Osteoblast (primary cell): ENCODE measurements at regions not wholly inside any gene's neighbourhood (a gene's known extent, or its start where the extent isn't known, plus 50 kb on each side); places are given as distances from the start of the nearest gene placed in this dataset.

Source experiments
- DNase-seq: peaks from one replicate; pipeline ENCODE4 v3.0.0; 2011; ENCODE audit warnings: low spot score, mixed read lengths; ENCODE audit not compliant: insufficient read length; ENCODE audit errors: missing footprints
- H2AFZ ChIP-seq: 2 replicates; pipeline ENCODE4 v1.6.0; 2011; ENCODE audit warnings: mild to moderate bottlenecking, low read length
- H3K27ac ChIP-seq: 2 replicates; pipeline ENCODE4 v1.5.1; 2011; ENCODE audit warnings: mild to moderate bottlenecking, low read depth, low read length, moderate library complexity
- H3K27me3 ChIP-seq: 2 replicates; pipeline ENCODE4 v1.6.0; 2012; ENCODE audit warnings: mild to moderate bottlenecking, control low read depth, inconsistent platforms, low read length, moderate library complexity; ENCODE audit not compliant: insufficient read depth
- H3K36me3 ChIP-seq: 2 replicates; pipeline ENCODE4 v1.5.1; 2011; ENCODE audit warnings: mild to moderate bottlenecking, low read length, control low read depth, moderate library complexity; ENCODE audit not compliant: insufficient read depth
- H3K4me1 ChIP-seq: 2 replicates; pipeline ENCODE4 v1.5.1; 2011; ENCODE audit warnings: mild to moderate bottlenecking, low read length, control low read depth, moderate library complexity; ENCODE audit not compliant: insufficient read depth
- H3K4me2 ChIP-seq: 2 replicates; pipeline ENCODE4 v1.6.0; 2011; ENCODE audit warnings: mild to moderate bottlenecking, low read length; ENCODE audit not compliant: insufficient read depth
- H3K4me3 ChIP-seq: fragments of 200-600 bp; sonication (generic); 3 replicates; pipeline ENCODE4 v1.5.1; 2012; ENCODE audit warnings: mild to moderate bottlenecking, low read length, inconsistent platforms; ENCODE audit not compliant: insufficient read depth
- H3K79me2 ChIP-seq: 2 replicates; pipeline ENCODE4 v1.6.0; 2012; ENCODE audit warnings: mild to moderate bottlenecking, low read length, control low read depth, inconsistent platforms; ENCODE audit not compliant: insufficient read depth
- H3K9me3 ChIP-seq: 2 replicates; pipeline ENCODE4 v1.5.1; 2011; ENCODE audit warnings: low read depth, low read length, control low read depth
- H4K20me1 ChIP-seq: 2 replicates; pipeline ENCODE4 v1.6.0; 2012; ENCODE audit warnings: mild to moderate bottlenecking, low read length, control low read depth; ENCODE audit not compliant: insufficient read depth
- CTCF ChIP-seq: IDR thresholded peaks from 2 replicates; pipeline ENCODE4 v1.5.1; 2011; ENCODE audit warnings: mild to moderate bottlenecking, low read depth, low read length, moderate library complexity; ENCODE audit errors: extremely low read depth

- Histone ChIP-seq H3K4me1 (no peaks in the 10 kb centered on the region), H3K4me3 (no peak overlapping the region), H3K9me3 (peaks cover 6% of the 10 kb centered on the region), H2AFZ (no peak overlapping the region), H3K36me3 (no peaks in the 10 kb centered on the region), H3K27ac (no peak overlapping the region), H3K4me2 (no peak overlapping the region), H3K79me2 (no peaks in the 10 kb centered on the region), H4K20me1 (no peaks in the 10 kb centered on the region), H3K27me3 (no peaks in the 10 kb centered on the region)
- TF ChIP-seq CTCF = no peak
- DNase-seq = no peak
Measured at GRCh38 chr5:3357291-3357690, 238.3 kb upstream of the IRX1 start.

- no peaks in the 10 kb centered on the region for H4K20me1 ChIP-seq
- H3K27ac ChIP-seq = no peak overlapping the region
- H3K9me3 ChIP-seq = peaks cover 9% of the 10 kb centered on the region
- H3K4me1 ChIP-seq = no peaks in the 10 kb centered on the region
- H3K79me2 ChIP-seq = no peaks in the 10 kb centered on the region
- no peak for DNase-seq
- H3K4me2 ChIP-seq = no peak overlapping the region
- no peak overlapping the region for H2AFZ ChIP-seq
- no peak overlapping the region for H3K4me3 ChIP-seq
- no peaks in the 10 kb centered on the region for H3K36me3 ChIP-seq
- no peaks in the 10 kb centered on the region for H3K27me3 ChIP-seq
- no peak for TF ChIP-seq CTCF
Measured at GRCh38 chr5:3356016-3356415, 239.6 kb upstream of the IRX1 start.

GRCh38 chr5:3355126-3355525 lies 240.5 kb upstream of the IRX1 start:
- no peak overlapping the region for H2AFZ ChIP-seq
- H3K4me1 ChIP-seq = no peaks in the 10 kb centered on the region
- no peaks in the 10 kb centered on the region for H4K20me1 ChIP-seq
- no peaks in the 10 kb centered on the region for H3K36me3 ChIP-seq
- TF ChIP-seq CTCF = no peak
- H3K4me2 ChIP-seq = no peak overlapping the region
- H3K4me3 ChIP-seq = no peak overlapping the region
- H3K27ac ChIP-seq = no peak overlapping the region
- H3K79me2 ChIP-seq = no peaks in the 10 kb centered on the region
- no peaks in the 10 kb centered on the region for H3K27me3 ChIP-seq
- no peak for DNase-seq
- peaks cover 9% of the 10 kb centered on the region for H3K9me3 ChIP-seq

GRCh38 chr5:3354606-3355005 lies 241.0 kb upstream of the IRX1 start:
- Histone ChIP-seq H3K36me3 (no peaks in the 10 kb centered on the region), H3K27me3 (no peaks in the 10 kb centered on the region), H2AFZ (no peak overlapping the region), H3K27ac (no peak overlapping the region), H3K9me3 (peaks cover 9% of the 10 kb centered on the region), H3K79me2 (no peaks in the 10 kb centered on the region), H3K4me2 (no peak overlapping the region), H4K20me1 (no peaks in the 10 kb centered on the region), H3K4me3 (no peak overlapping the region), H3K4me1 (no peaks in the 10 kb centered on the region)
- DNase-seq = no peak
- TF ChIP-seq CTCF = no peak
